Dendritic cell treated with granulocyte-macrophage colony-stimulating factor and Interleukin-4, amounts not matched to agents 40 ng/mL and 50 ng/mL, for 4 days (primary cell): ENCODE measurements at regions not wholly inside any gene's neighbourhood (a gene's known extent, or its start where the extent isn't known, plus 50 kb on each side); places are given as distances from the start of the nearest gene placed in this dataset.

ENCODE experiments used
- H3K27ac Mint-ChIP-seq: one replicate; pipeline ENCODE4 v1.8.0; 2022; ENCODE audit warnings: mild to moderate bottlenecking, mixed read lengths
- H3K27me3 Mint-ChIP-seq: one replicate; pipeline ENCODE4 v1.8.0; 2022; ENCODE audit warnings: mild to moderate bottlenecking, mixed read lengths
- H3K36me3 Mint-ChIP-seq: one replicate; pipeline ENCODE4 v1.8.0; 2022; ENCODE audit warnings: low read depth, mixed read lengths
- H3K4me1 Mint-ChIP-seq: one replicate; pipeline ENCODE4 v1.8.0; 2022; ENCODE audit warnings: low read depth, mixed read lengths
- H3K4me3 Mint-ChIP-seq: one replicate; pipeline ENCODE4 v1.8.0; 2022; ENCODE audit warnings: mild to moderate bottlenecking, moderate library complexity, mixed read lengths
- H3K9me3 Mint-ChIP-seq: one replicate; pipeline ENCODE4 v1.8.0; 2022; ENCODE audit warnings: mixed read lengths
- intact Hi-C: fragments of 100-400 bp; cut with micrococcal nuclease; formaldehyde crosslinking; loops from one replicate; pipeline ENCODE4 v1.15.0; 2022

DNA sequence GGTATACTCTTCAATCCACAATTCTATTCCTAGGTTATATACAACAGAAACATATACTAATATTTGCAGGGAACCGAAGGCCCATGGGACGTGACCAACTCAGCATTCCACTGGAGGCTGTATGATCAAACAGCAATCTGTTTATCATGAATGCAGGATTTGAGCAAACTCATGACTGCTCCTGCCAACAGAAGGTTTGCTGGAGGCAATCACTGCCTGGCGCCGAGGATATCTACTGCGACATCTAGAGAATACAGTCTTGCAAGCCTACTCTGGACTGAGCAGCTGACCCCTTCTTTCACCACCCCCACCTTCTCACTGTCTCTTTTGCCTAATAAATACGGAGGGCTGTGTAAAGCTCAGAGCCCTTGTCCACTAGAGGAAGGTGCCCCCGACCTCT lies 90.5 kb upstream of the CDH10 start:
- no peak overlapping the region for H3K4me3 Mint-ChIP-seq
- H3K27me3 Mint-ChIP-seq, result no peaks in the 10 kb centered on the region
- intact Hi-C loops, result no loop called here
- no peaks in the 10 kb centered on the region for H3K36me3 Mint-ChIP-seq
- no peaks in the 10 kb centered on the region for H3K4me1 Mint-ChIP-seq
- peaks cover 19% of the 10 kb centered on the region for H3K9me3 Mint-ChIP-seq
- H3K27ac Mint-ChIP-seq, result no peak overlapping the region

- Mint-ChIP-seq H3K36me3 (no peaks in the 10 kb centered on the region), H3K27me3 (no peaks in the 10 kb centered on the region), H3K4me1 (no peaks in the 10 kb centered on the region), H3K27ac (no peak overlapping the region), H3K4me3 (no peak overlapping the region), H3K9me3 (peaks cover 42% of the 10 kb centered on the region)
- intact Hi-C loops, result no loop called here
Measured at GRCh38 chr5:24732184-24732583, 87.4 kb upstream of the CDH10 start.

DNA sequence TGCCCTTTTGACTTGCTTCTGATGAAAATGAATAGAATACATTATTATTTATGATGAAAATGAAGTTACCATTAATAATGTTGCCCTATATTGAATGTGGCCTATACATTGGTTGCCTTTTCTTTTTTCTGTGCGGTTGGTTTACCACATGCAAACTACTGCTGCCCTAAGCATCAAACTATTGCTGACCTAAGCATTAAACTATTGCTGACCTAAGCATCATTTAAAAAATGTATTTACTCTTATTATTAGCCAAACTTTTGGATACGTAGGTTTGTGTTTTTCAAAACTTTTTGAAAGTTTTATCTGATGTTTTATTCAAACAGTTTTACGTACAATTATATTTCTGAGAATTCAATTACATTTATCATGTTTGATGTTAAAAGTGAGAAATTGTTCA lies 76.0 kb upstream of the CDH10 start:
- no peaks in the 10 kb centered on the region for H3K36me3 Mint-ChIP-seq
- no peak overlapping the region for H3K27ac Mint-ChIP-seq
- H3K27me3 Mint-ChIP-seq, result no peaks in the 10 kb centered on the region
- intact Hi-C loops, result no loop called here
- no peak overlapping the region for H3K4me3 Mint-ChIP-seq
- H3K9me3 Mint-ChIP-seq, result peaks cover 15% of the 10 kb centered on the region
- no peaks in the 10 kb centered on the region for H3K4me1 Mint-ChIP-seq

DNA sequence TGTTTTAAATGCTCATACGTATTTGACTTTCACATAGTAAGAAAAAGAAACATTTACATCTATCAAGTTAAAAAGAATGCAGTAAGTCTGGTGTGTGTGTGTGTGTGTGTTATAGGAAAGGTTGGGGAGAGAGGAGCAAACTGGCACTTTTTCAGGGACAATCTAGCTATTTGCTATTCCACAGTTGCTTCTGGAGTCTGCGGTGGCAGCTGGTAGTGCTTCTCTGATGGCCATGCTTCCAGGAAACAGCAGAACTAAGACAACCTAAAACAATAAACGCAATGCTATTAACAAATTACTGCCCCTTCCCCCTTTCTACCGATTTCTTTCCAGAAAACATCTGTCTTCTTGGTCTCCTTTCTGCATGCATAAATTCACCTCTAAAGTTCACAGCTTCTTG lies 70.0 kb upstream of the CDH10 start:
- no peak overlapping the region for H3K27ac Mint-ChIP-seq
- H3K9me3 Mint-ChIP-seq, result no peaks in the 10 kb centered on the region
- no peak overlapping the region for H3K4me3 Mint-ChIP-seq
- H3K36me3 Mint-ChIP-seq, result no peaks in the 10 kb centered on the region
- intact Hi-C loops, result no loop called here
- no peaks in the 10 kb centered on the region for H3K27me3 Mint-ChIP-seq
- H3K4me1 Mint-ChIP-seq, result no peaks in the 10 kb centered on the region

DNA sequence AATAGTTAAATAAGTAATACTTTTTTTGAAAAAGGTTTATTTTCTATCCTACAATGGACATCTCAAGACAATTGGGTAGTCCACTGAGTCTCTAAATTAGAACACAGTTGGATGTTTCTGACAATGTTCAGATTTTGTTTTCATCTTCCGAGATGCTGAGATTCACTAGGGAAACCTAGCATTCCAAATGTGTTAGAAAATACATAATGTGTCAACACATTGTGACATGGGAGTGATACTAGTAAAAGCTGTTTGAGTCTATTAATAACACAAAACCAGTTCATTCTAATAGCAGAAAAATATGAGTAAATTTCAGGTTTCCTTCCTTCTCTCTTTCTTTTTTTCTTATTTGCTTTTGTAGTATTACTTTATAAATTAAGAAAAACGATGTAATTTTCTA lies 68.2 kb upstream of the CDH10 start:
- Mint-ChIP-seq H3K4me1 (no peaks in the 10 kb centered on the region), H3K9me3 (no peaks in the 10 kb centered on the region)
- intact Hi-C loops, result no loop called here

GRCh38 chr5:24712047-24712446 lies 67.3 kb upstream of the CDH10 start:
- Mint-ChIP-seq H3K36me3 (no peaks in the 10 kb centered on the region), H3K27ac (no peak overlapping the region), H3K4me3 (no peak overlapping the region), H3K4me1 (no peaks in the 10 kb centered on the region), H3K27me3 (no peaks in the 10 kb centered on the region), H3K9me3 (no peaks in the 10 kb centered on the region)
- intact Hi-C loops, result no loop called here

More for the DNA sequence above, 68.2 kb upstream of the CDH10 start:
- Mint-ChIP-seq H3K4me3 (no peak overlapping the region), H3K36me3 (no peaks in the 10 kb centered on the region), H3K27me3 (no peaks in the 10 kb centered on the region), H3K27ac (no peak overlapping the region)

- Mint-ChIP-seq H3K4me3 (no peak overlapping the region), H3K4me1 (no peaks in the 10 kb centered on the region), H3K27ac (no peak overlapping the region), H3K27me3 (no peaks in the 10 kb centered on the region), H3K36me3 (no peaks in the 10 kb centered on the region), H3K9me3 (peaks cover 33% of the 10 kb centered on the region)
- intact Hi-C loops, result no loop called here
Measured at GRCh38 chr5:24703934-24704333, 59.2 kb upstream of the CDH10 start.
